HFFc6 (cell line): ENCODE measurements at regions not wholly inside any gene's neighbourhood (a gene's known extent, or its start where the extent isn't known, plus 50 kb on each side); places are given as distances from the start of the nearest gene placed in this dataset.

Source experiments
- DNase-seq: peaks from one replicate; pipeline ENCODE4 v3.0.0-alpha.2; 2018
- H3K27ac Mint-ChIP-seq: 2 replicates; pipeline ENCODE4 v1.8.0; 2020; ENCODE audit warnings: mild to moderate bottlenecking, mixed read lengths
- H3K27me3 Mint-ChIP-seq: 2 replicates; pipeline ENCODE4 v1.8.0; 2021; ENCODE audit warnings: mild to moderate bottlenecking, moderate library complexity, mixed read lengths; ENCODE audit not compliant: insufficient read depth
- H3K36me3 Mint-ChIP-seq: 2 replicates; pipeline ENCODE4 v1.8.0; 2021; ENCODE audit warnings: low read depth, mixed read lengths
- H3K4me1 Mint-ChIP-seq: 2 replicates; pipeline ENCODE4 v1.8.0; 2020; ENCODE audit warnings: low read depth, mixed read lengths
- H3K4me3 Mint-ChIP-seq: 2 replicates; pipeline ENCODE4 v1.8.0; 2020; ENCODE audit warnings: mild to moderate bottlenecking, moderate library complexity, mixed read lengths
- H3K9me3 Mint-ChIP-seq: 2 replicates; pipeline ENCODE4 v1.8.0; 2020; ENCODE audit warnings: mild to moderate bottlenecking, mixed read lengths
- TF ChIP-seq, protein P1 (sequence below): fragments of 200-600 bp; sonication (generic); IDR thresholded peaks from 2 replicates; pipeline ENCODE4 v1.5.0; 2021; ENCODE audit warnings: antibody characterized with exemption, mild to moderate bottlenecking

DNA sequence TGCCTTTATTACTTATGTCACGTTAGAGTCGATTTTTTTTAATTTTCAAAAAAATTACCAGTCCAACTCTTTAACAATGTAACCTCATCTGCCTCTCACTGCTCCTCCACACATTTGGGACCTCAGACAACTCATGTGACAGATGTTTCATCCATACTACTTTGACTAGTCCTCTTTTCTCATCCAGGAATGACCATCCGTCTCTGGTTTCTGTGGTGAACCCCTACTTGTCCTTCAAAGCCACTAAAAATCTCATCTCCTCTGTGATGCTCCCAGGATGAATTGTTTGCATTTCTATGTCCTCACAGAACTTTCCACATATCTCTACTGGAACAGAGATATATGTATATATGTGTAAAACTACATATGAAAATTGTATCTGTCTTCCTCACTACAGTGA is 149.8 kb upstream of the ZNF462 start:
- H3K36me3 Mint-ChIP-seq = no peaks in the 10 kb centered on the region
- DNase-seq = no peak
- peaks cover 5% of the 10 kb centered on the region; the same call in 1 of the 2 replicates for H3K9me3 Mint-ChIP-seq
- H3K4me3 Mint-ChIP-seq = no peak overlapping the region
- no peaks in the 10 kb centered on the region for H3K4me1 Mint-ChIP-seq
- no peaks in the 10 kb centered on the region for H3K27me3 Mint-ChIP-seq
- TF ChIP-seq, protein P1, sequence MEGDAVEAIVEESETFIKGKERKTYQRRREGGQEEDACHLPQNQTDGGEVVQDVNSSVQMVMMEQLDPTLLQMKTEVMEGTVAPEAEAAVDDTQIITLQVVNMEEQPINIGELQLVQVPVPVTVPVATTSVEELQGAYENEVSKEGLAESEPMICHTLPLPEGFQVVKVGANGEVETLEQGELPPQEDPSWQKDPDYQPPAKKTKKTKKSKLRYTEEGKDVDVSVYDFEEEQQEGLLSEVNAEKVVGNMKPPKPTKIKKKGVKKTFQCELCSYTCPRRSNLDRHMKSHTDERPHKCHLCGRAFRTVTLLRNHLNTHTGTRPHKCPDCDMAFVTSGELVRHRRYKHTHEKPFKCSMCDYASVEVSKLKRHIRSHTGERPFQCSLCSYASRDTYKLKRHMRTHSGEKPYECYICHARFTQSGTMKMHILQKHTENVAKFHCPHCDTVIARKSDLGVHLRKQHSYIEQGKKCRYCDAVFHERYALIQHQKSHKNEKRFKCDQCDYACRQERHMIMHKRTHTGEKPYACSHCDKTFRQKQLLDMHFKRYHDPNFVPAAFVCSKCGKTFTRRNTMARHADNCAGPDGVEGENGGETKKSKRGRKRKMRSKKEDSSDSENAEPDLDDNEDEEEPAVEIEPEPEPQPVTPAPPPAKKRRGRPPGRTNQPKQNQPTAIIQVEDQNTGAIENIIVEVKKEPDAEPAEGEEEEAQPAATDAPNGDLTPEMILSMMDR = no peak
- H3K27ac Mint-ChIP-seq = no peak overlapping the region

DNA sequence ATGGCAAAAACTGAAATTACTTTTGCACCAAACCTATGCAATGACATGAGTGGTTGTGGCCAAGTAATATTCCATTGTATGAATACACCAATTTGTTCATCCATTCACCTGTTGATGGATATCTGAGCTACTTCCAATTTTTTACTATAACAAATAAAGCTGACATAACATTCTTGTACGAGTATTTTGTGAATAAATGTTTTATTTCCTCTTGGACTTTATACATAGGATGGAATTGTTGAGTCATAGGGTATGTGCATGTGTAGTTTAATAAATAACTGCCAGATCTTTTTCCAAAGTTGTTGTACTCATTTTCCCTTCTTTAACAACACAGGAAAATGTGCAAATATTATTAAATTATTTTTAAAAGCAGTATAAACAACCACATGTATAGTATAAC is 146.1 kb upstream of the ZNF462 start:
- no peaks in the 10 kb centered on the region for H3K4me1 Mint-ChIP-seq
- TF ChIP-seq, protein P1 = no peak
- no peak overlapping the region for H3K4me3 Mint-ChIP-seq
- no peak for DNase-seq
- H3K27ac Mint-ChIP-seq = no peak overlapping the region
- H3K9me3 Mint-ChIP-seq = peaks cover 5% of the 10 kb centered on the region; the same call in 1 of the 2 replicates
- H3K27me3 Mint-ChIP-seq = no peaks in the 10 kb centered on the region
- no peaks in the 10 kb centered on the region for H3K36me3 Mint-ChIP-seq

DNA sequence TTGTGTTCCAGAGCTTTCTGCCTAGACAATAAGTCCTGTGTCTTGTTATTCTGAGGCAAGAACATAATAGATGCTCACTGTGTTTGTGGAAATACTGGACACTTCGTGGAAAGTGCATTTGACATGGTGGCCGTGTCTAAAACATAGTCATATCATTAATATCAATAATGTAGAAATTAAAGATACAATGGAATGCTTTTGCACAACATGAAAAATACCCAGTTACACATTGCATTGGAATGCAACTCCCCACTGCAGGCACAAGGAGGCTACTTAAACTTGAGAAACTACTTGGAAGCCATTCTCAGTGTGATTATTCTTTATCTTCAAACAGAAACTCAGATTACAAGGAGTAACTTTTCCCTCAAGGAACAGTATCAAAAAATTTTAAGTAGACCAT is 145.3 kb upstream of the ZNF462 start:
- TF ChIP-seq, protein P1 = no peak
- no peak for DNase-seq
- no peaks in the 10 kb centered on the region; the same call in 1 of the 2 replicates for H3K9me3 Mint-ChIP-seq
- H3K27ac Mint-ChIP-seq = no peak overlapping the region
- H3K4me3 Mint-ChIP-seq = no peak overlapping the region
- H3K36me3 Mint-ChIP-seq = no peaks in the 10 kb centered on the region
- H3K4me1 Mint-ChIP-seq = no peaks in the 10 kb centered on the region
- H3K27me3 Mint-ChIP-seq = no peaks in the 10 kb centered on the region

DNA sequence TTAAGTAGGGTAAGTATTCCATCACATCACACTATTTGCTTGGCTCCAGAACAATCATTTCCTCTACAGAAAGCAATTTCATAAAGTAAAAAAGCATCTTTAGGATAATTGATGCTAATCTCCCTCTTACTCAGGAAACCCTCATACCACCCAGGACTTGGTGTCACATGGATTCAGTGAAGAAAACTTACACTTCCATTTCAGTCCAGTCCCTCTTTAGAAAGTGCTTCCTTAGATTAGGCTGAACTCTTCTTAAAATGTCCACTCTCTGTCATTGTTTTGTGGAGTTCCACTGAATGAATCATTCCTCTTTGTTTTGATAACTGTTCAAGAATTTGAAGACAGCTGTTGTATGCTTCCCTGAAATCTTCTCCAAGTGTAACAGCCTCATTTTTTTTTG is 144.0 kb upstream of the ZNF462 start:
- Mint-ChIP-seq H3K4me1 (no peaks in the 10 kb centered on the region), H3K27me3 (no peaks in the 10 kb centered on the region), H3K9me3 (no peaks in the 10 kb centered on the region), H3K27ac (no peak overlapping the region), H3K36me3 (no peaks in the 10 kb centered on the region), H3K4me3 (no peak overlapping the region)
- TF ChIP-seq, protein P1 = no peak
- DNase-seq = no peak

DNA sequence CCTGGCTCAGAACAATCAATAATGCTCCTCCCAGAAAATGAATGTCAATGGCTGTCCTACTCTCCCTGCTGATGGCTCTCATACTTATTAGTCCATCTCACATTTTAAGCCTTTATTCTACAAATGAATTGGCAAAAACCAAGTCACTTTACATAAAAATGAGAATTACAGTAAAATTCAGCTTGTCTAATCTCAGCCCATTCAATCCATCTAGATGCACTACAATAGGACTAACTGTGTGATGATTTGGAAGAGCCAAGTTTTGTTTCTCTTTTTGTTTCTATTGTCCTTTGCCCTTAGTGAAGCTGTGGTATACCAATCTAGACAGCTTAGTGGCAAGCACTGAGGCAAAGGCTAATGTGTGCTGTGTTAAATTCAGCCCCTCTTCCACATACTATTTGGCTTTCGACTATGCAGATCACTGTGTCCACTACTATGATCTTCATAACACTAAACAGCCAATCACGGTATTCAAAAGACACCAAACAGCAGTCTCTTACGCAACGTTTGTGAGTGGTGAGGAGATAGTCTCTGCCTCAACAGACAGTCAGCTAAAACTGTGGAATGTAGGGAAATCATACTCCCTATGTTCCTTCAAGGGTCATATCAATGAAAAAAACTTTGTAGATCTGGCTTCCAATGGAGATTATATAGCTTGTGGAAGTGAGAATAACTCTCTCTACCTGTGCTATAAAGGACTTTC is 140.8 kb upstream of the ZNF462 start:
- Mint-ChIP-seq H3K36me3 (no peaks in the 10 kb centered on the region), H3K4me3 (no peak overlapping the region), H3K27ac (no peak overlapping the region), H3K27me3 (no peaks in the 10 kb centered on the region), H3K9me3 (no peaks in the 10 kb centered on the region), H3K4me1 (no peaks in the 10 kb centered on the region)
- DNase-seq = no peak
- TF ChIP-seq, protein P1 = no peak
